ENCODE measurements at regions not wholly inside any gene's neighbourhood (a gene's known extent, or its start where the extent isn't known, plus 50 kb on each side); places are given as distances from the start of the nearest gene placed in this dataset.

GRCh38 chr11:71075116-71075720 lies 177.2 kb downstream of the SHANK2 start:
- Mint-ChIP-seq H3K27me3 (ENCODE audit: low read depth, unreplicated experiment) (peaks cover 14% of the 10 kb centered on the region), H3K4me3 (ENCODE audit: unreplicated experiment) (no peak overlapping the region), H3K36me3 (ENCODE audit: low read depth, unreplicated experiment) (no peaks in the 10 kb centered on the region), H3K4me1 (ENCODE audit: low read depth, unreplicated experiment) (no peaks in the 10 kb centered on the region), H3K27ac (ENCODE audit: unreplicated experiment) (no peak overlapping the region), H3K9me3 (ENCODE audit: unreplicated experiment) (peaks cover 3% of the 10 kb centered on the region)
- FAIRE-seq, result no peak
- Histone ChIP-seq H2AFZ (ENCODE audit: low read depth, low read length) (no peak overlapping the region), H3K4me3 (ENCODE audit: insufficient read depth, low read depth, low read length) (no peak overlapping the region), H4K20me1 (ENCODE audit: insufficient read depth, low read length) (no peaks in the 10 kb centered on the region), H3K9me3 (ENCODE audit: insufficient read depth, low read depth, low read length) (peaks cover 3% of the 10 kb centered on the region), H3K27me3 (ENCODE audit: insufficient read depth, low read length) (no peaks in the 10 kb centered on the region), H3K27ac (ENCODE audit: low read depth, low read length) (no peak overlapping the region), H3K36me3 (ENCODE audit: insufficient read depth, low read length) (no peaks in the 10 kb centered on the region), H3K4me1 (ENCODE audit: insufficient read depth, low read length) (no peaks in the 10 kb centered on the region), H3K79me2 (ENCODE audit: insufficient read depth, low read length) (no peaks in the 10 kb centered on the region), H3K4me2 (ENCODE audit: low read length) (no peak overlapping the region), H3K9ac (ENCODE audit: low read length) (no peak overlapping the region)
- DNase-seq (ENCODE audit: low read depth), result no peak
- TF ChIP-seq CTCF (IDR thresholded peaks at IDR 0.05; ENCODE audit: insufficient read depth, low read depth, low read length), result no peak
- no peak for TF ChIP-seq EZH2 (IDR thresholded peaks at IDR 0.05; ENCODE audit: insufficient read depth, low read length)

DNA sequence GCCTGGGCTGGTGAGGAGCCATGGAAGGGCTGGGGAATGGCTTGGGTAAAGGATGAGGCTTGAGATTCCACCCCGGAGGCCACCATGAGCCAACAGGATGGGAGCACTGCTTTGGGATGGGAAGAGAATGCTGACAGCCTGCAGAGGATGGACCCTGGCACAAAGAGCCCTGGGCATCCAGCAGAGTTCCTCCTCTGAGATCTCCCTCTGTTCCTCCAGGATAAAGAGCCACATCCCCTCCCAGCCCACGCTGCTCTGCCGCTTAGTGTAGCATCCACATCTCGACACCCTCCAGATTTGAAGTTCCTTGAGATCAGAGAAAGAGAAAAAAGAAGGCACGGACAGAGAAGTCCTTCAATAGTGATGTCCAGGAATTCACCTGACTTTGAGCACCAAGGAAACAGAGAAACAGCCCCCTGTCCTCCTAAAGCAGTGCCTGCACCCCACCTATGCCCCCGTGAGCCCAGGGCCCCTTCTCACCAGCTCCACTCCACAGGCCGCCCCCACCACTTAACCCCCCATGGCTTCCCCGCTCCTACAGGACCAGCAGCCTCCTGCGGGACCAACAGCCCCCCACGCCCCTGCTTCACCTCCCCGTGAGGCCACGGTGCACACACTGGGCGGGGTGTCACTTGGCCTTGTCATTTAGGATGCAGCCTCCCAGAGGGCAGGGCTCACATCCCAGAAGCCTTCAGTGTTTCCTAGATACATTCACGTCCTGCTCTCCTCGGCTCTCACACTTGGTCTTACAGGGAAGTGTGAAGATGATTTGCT lies 180.5 kb downstream of the SHANK2 start:
- no peak overlapping the region for H3K9ac ChIP-seq (ENCODE audit: low read length)
- Mint-ChIP-seq H3K4me3 (ENCODE audit: unreplicated experiment) (no peak overlapping the region), H3K4me1 (ENCODE audit: low read depth, unreplicated experiment) (no peaks in the 10 kb centered on the region), H3K27me3 (ENCODE audit: low read depth, unreplicated experiment) (peaks cover 16% of the 10 kb centered on the region), H3K36me3 (ENCODE audit: low read depth, unreplicated experiment) (peaks cover 2% of the 10 kb centered on the region), H3K9me3 (ENCODE audit: unreplicated experiment) (peaks cover 2% of the 10 kb centered on the region), H3K27ac (ENCODE audit: unreplicated experiment) (no peak overlapping the region)
- peaks cover 9% of the 10 kb centered on the region for H3K9me3 ChIP-seq (ENCODE audit: insufficient read depth, low read depth, low read length)
- TF ChIP-seq CTCF (IDR thresholded peaks at IDR 0.05; ENCODE audit: insufficient read depth, low read depth, low read length) (no peak), EZH2 (IDR thresholded peaks at IDR 0.05; ENCODE audit: insufficient read depth, low read length) (no peak)
- no peaks in the 10 kb centered on the region for H3K79me2 ChIP-seq (ENCODE audit: insufficient read depth, low read length)
- H4K20me1 ChIP-seq (ENCODE audit: insufficient read depth, low read length), result no peaks in the 10 kb centered on the region
- no peaks in the 10 kb centered on the region for H3K27me3 ChIP-seq (ENCODE audit: insufficient read depth, low read length)
- H3K27ac ChIP-seq (ENCODE audit: low read depth, low read length), result no peak overlapping the region
- DNase-seq (ENCODE audit: low read depth) (no peak), FAIRE-seq (no peak)
- no peak overlapping the region for H3K4me2 ChIP-seq (ENCODE audit: low read length)
- H2AFZ ChIP-seq (ENCODE audit: low read depth, low read length), result no peak overlapping the region
- no peaks in the 10 kb centered on the region for H3K36me3 ChIP-seq (ENCODE audit: insufficient read depth, low read length)
- no peaks in the 10 kb centered on the region for H3K4me1 ChIP-seq (ENCODE audit: insufficient read depth, low read length)
- no peak overlapping the region for H3K4me3 ChIP-seq (ENCODE audit: insufficient read depth, low read depth, low read length)
